ENCODE measurements at regions not wholly inside any gene's neighbourhood (a gene's known extent, or its start where the extent isn't known, plus 50 kb on each side); places are given as distances from the start of the nearest gene placed in this dataset.

DNA sequence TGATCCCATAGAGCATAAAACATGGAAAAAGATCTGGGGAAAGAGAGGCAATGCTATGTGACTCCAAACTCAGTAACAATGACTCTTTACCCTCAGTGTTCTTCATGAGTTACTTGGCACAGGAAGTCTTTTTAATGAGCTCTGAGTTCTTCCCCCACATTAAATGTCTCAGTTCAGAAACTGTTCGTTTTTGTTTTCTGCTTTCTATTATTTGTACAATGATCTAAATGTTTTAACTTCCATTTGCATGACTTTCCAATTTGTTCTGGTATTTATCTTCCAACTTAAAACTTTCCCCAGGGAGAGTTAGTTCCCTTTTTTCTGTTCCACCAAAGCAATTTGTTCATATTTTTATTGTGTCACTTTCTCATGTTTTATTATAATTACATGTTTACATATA, 177.0 kb upstream of the ZBTB20 start:
- DNase-seq (ENCODE audit: low read depth) = no peak
- H3K4me3 ChIP-seq (ENCODE audit: low read length) = no peak overlapping the region
- TF ChIP-seq, protein P1, sequence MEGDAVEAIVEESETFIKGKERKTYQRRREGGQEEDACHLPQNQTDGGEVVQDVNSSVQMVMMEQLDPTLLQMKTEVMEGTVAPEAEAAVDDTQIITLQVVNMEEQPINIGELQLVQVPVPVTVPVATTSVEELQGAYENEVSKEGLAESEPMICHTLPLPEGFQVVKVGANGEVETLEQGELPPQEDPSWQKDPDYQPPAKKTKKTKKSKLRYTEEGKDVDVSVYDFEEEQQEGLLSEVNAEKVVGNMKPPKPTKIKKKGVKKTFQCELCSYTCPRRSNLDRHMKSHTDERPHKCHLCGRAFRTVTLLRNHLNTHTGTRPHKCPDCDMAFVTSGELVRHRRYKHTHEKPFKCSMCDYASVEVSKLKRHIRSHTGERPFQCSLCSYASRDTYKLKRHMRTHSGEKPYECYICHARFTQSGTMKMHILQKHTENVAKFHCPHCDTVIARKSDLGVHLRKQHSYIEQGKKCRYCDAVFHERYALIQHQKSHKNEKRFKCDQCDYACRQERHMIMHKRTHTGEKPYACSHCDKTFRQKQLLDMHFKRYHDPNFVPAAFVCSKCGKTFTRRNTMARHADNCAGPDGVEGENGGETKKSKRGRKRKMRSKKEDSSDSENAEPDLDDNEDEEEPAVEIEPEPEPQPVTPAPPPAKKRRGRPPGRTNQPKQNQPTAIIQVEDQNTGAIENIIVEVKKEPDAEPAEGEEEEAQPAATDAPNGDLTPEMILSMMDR (conservative IDR thresholded peaks at IDR 0.05; ENCODE audit: low read length) = no peak

DNA sequence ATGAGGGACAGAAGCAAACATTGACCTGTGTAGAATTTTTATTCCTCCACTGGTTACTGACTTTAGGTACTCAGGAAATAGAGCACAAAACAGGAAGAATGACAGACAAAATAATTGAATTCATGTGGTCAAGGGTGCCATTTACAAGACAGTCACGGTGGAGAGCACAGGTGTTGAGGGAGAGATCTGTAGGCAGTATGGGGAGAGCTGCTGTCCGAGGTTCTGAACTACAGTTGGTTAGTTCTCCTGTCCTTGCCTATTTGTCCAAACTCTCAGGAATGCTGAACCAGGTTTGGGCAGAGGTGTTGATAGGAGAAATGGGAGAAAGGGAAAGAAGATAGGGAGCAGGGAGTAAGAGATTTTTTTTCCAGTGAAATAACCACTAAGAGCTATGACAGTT, 178.5 kb upstream of the ZBTB20 start:
- H3K4me3 ChIP-seq (ENCODE audit: low read length) = no peak overlapping the region
- TF ChIP-seq, protein P1 (conservative IDR thresholded peaks at IDR 0.05; ENCODE audit: low read length) = no peak
- DNase-seq (ENCODE audit: low read depth) = peak; percentile 41

DNA sequence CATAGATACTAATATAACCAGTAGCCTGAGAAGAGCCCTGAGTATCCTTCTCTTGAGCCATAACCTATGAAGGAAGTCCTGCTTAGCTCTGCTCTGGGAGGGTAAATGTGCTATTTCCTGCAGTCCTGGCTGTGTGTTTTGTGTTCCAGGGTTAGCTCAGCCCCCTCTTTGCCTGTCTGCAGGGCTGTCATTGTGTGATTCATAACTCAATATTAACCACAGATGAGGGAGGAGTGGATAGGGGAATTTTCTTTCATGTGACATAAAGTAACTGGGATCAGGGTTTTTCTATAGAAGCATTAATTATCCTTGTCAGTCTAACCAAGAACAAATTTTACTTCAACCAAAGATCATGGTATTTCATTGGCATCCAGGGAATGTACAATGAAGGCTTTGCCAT, 183.3 kb upstream of the ZBTB20 start:
- peak; percentile 57 for DNase-seq (ENCODE audit: low read depth)
- H3K4me3 ChIP-seq (ENCODE audit: low read length) = no peak overlapping the region
- TF ChIP-seq, protein P1 (conservative IDR thresholded peaks at IDR 0.05; ENCODE audit: low read length) = no peak

DNA sequence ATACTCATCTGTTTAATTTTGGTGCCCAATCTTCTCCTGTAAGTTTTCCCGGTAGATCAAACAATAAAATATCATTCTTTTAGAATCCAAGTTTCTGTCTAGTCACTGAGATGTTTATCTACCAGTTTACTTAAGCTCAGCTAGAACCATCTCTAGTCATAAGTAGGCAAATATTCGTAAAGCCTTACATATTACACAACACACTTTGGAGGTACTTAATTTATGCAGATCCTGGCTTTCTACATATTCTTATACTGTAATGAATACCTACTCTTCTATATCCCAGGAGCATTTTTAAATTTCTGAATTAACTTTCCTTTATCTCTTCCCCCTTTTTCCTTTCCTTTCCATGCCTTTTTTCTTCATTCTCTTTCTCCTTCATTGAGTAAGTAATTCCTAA, 185.9 kb upstream of the ZBTB20 start:
- H3K4me3 ChIP-seq (ENCODE audit: low read length) = no peak overlapping the region
- TF ChIP-seq, protein P1 (conservative IDR thresholded peaks at IDR 0.05; ENCODE audit: low read length) = no peak
- no peak for DNase-seq (ENCODE audit: low read depth)

DNA sequence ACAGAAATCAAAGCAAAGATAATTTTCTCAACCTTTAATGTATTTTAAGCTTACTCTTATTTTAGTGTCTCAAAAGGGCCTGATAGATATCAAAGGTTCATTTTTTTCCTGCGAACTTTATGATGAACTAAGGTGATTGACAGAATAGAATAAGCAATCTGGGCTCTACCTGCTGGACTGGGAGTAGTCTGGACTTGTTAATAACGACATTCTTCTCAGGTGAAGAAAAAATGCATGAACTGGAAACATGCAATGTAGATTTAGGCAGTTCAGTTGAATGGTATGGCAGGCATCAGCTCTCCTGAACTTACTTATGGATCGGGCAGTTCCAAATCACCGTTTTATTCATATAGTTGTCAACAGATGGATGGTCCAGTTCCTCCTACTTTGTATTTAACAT, 189.7 kb upstream of the ZBTB20 start:
- TF ChIP-seq, protein P1 (conservative IDR thresholded peaks at IDR 0.05; ENCODE audit: low read length) = no peak
- no peak overlapping the region for H3K4me3 ChIP-seq (ENCODE audit: low read length)
- DNase-seq (ENCODE audit: low read depth) = no peak

- TF ChIP-seq, protein P1 (conservative IDR thresholded peaks at IDR 0.05; ENCODE audit: low read length) = no peak
- peak; percentile 34 for DNase-seq (ENCODE audit: low read depth)
These were observed 193.5 kb upstream of the ZBTB20 start for GRCh38 chr3:115340586-115340985.

DNA sequence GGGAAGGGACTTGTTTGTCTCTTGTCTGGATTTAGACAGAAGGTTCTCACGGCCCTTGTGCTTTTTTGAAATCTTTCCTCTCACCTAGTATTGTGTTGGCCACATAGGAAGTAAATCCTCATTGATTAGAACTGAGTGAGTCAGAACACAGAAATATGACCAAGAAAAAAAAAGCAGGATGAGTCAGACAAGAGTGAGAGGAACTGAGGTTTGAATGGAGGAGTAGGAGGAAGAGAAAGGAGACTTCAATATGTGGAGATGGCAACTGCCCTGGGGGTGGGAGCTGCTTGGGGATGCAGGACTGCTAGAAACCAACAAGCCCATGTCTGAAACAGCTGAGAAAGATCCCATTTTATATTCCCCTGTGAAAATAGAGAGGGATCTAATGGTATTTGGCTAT, 194.1 kb upstream of the ZBTB20 start:
- TF ChIP-seq, protein P1 (conservative IDR thresholded peaks at IDR 0.05; ENCODE audit: low read length) = no peak
- no peak overlapping the region for H3K4me3 ChIP-seq (ENCODE audit: low read length)
- peak; percentile 63 for DNase-seq (ENCODE audit: low read depth)

More at GRCh38 chr3:115340586-115340985, 193.5 kb upstream of the ZBTB20 start:
- H3K4me3 ChIP-seq (ENCODE audit: low read length) = no peak overlapping the region

All from AG10803 (cell line).